ENCODE measurements at regions not wholly inside any gene's neighbourhood (a gene's known extent, or its start where the extent isn't known, plus 50 kb on each side); places are given as distances from the start of the nearest gene placed in this dataset.

- H3K36me3 ChIP-seq (ENCODE audit: control insufficient read depth in 2 of 2, insufficient read depth in 2 of 2, low read length in 1 of 2) = no peaks in the 10 kb centered on the region
- H2AFZ ChIP-seq (ENCODE audit: control insufficient read depth, low read depth, low read length) = no peak overlapping the region
- no peak overlapping the region for H3K27ac ChIP-seq (ENCODE audit: control insufficient read depth, insufficient read depth)
- H3K9me3 ChIP-seq (replicated peaks; ENCODE audit: control insufficient read depth, insufficient read depth, low read length) = no peaks in the 10 kb centered on the region
- no peak overlapping the region for H3K4me3 ChIP-seq
- 0% methylated on average over 1 of the region's 1 CpG for WGBS (ENCODE audit: insufficient coverage, insufficient replicate concordance, low lambda C conversion rate, missing lambda C conversion rate)
- no peak overlapping the region for H3K9ac ChIP-seq (ENCODE audit: control insufficient read depth, insufficient read depth, low read length)
- CTCF ChIA-PET = no interaction called here
- in situ Hi-C loops (cut with MboI) (no loop called here), intact Hi-C loops (cut with micrococcal nuclease; ENCODE audit: unreplicated experiment) (no loop called here)
- no peaks in the 10 kb centered on the region for H3K79me2 ChIP-seq (ENCODE audit: control insufficient read depth, insufficient read depth, low read length)
- no peaks in the 10 kb centered on the region for H3K27me3 ChIP-seq (replicated peaks in 1 of 2; ENCODE audit: control insufficient read depth in 2 of 2, insufficient read depth in 2 of 2, low read length in 1 of 2)
- TF ChIP-seq ZNF384 (IDR thresholded peaks at IDR 0.05; ENCODE audit: borderline replicate concordance, low read depth, low read length) (no peak), CHD1 (IDR thresholded peaks at IDR 0.05; ENCODE audit: low read depth, low read length) (no peak), RBBP5 (conservative IDR thresholded peaks at IDR 0.05) (no peak), SKIL (IDR thresholded peaks at IDR 0.05; ENCODE audit: low read depth, poor library complexity, severe bottlenecking) (no peak), DPF2 (IDR thresholded peaks at IDR 0.05) (no peak), CREB1 (IDR thresholded peaks at IDR 0.05; ENCODE audit: low read depth) (no peak), NFYA (IDR thresholded peaks at IDR 0.05; ENCODE audit: borderline replicate concordance, low read depth, low read length) (no peak)
- H3K4me2 ChIP-seq (ENCODE audit: control insufficient read depth, insufficient read depth) = no peak overlapping the region
- ATAC-seq = no peak
- RAD21 ChIA-PET (ENCODE audit: unreplicated experiment) = no interaction called here
- SMC1A ChIA-PET (ENCODE audit: uncharacterized antibody, unreplicated experiment) = interaction anchor here (2.3 kb wide), 1 partner anchor 13 kb away, joined by 8 read pairs; no protein-coding TSS in a partner anchor
- no TSS peak for BruUV-seq (replicated peaks)
- no peak for DNase-seq (ENCODE audit: low read depth, low spot score)
- no peak for FAIRE-seq
- no peaks in the 10 kb centered on the region for H4K20me1 ChIP-seq (ENCODE audit: control insufficient read depth, insufficient read depth)
- POLR2A ChIA-PET = no interaction called here
- no peaks in the 10 kb centered on the region for H3K4me1 ChIP-seq (ENCODE audit: control insufficient read depth, insufficient read depth, low read length)
Observed at GRCh38 chr6:80922916-80923455, 816.5 kb downstream of the BCKDHB start.
